HG02588 (cell line): ENCODE measurements at regions not wholly inside any gene's neighbourhood (a gene's known extent, or its start where the extent isn't known, plus 50 kb on each side); places are given as distances from the start of the nearest gene placed in this dataset.

Source experiments
- ATAC-seq: cut with Tn5 transposase; IDR thresholded peaks from one replicate; pipeline ENCODE4 v1.9.1; 2021; ENCODE audit warnings: mild to moderate bottlenecking, moderate library complexity; ENCODE audit not compliant: unreplicated experiment

DNA sequence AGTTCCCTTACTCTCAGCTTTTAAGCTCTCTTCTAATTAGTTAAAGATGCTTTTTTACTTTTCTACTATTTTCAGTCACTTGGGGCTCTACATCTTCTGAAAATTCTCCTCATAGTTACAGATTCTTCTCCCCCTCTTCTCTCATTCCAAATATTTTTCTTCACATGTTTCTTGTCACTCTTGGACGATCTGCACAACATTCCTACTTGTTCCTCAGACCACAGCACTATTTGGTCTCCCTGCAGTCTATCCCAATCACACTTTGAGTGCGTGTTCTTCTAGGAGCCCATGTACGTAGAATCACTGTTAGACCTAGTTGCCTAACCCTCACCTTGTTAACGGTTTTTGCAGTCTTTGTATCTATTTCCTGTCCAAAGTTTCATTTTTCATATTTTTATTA, 222.5 kb upstream of the SPRY2 start:
- no peak for ATAC-seq

- ATAC-seq = no peak
Observed at GRCh38 chr13:80562433-80563156, 221.7 kb upstream of the SPRY2 start.

GRCh38 chr13:80560609-80561008, 219.7 kb upstream of the SPRY2 start:
- no peak for ATAC-seq

- no peak for ATAC-seq
Observed at GRCh38 chr13:80559944-80560343, 219.0 kb upstream of the SPRY2 start.

DNA sequence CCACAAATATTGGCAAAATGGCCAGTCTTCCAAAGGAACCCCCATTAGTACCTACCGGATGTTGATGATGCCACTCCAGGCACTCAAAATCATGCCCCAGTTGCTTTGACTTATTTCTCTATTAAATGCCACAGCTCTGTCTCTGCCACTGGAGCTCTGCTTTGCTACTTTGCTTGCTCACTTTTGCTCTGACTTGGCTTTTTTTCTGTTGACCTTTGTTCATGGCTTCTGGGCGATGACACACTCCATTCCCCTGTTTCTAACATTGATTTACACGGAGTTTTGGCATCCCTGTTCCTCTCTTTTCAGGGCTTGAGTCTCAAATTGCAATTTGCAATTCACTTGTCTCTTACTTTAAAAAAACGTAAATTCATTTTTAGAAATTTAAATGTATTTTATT, 217.1 kb upstream of the SPRY2 start:
- no peak for ATAC-seq

DNA sequence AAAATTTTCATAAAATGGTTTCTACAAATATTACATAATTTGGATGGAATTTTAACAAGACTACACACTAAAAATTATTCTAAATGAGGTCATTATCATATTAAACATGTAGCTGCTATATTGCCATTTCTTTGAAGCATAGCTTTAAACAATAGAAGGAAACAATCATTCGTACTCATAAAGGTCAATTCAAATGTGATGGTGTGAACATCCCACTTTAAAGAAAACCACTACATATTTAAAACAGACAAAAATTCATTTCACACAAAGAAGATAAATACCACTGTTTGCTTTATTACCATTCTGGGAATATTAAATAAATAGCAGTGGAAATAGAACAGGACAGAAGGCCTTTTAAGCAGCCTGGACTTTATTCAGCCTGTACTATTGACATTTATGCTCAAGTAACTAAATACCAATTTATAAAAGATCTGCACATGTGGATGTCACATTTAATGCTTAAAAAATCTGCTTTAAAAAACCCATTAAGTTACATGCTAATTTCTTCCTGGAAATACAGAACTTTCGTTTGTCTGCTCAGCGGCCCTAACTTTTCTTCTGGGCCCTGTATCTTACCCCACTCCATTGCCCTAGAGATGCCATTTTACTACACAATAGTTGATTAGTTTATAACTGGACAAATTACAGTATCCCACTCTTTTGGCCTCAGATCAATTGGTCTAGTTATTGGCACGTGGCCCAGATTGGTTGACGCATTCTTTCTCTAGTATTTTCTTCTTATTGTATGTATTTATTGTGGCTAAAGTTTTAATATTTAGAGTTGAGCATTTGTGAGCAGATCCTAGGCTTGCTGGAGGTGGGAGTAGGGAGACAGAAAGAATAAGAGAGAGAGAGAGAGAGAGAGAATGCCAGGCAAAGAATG, 215.1 kb upstream of the SPRY2 start:
- no peak for ATAC-seq

DNA sequence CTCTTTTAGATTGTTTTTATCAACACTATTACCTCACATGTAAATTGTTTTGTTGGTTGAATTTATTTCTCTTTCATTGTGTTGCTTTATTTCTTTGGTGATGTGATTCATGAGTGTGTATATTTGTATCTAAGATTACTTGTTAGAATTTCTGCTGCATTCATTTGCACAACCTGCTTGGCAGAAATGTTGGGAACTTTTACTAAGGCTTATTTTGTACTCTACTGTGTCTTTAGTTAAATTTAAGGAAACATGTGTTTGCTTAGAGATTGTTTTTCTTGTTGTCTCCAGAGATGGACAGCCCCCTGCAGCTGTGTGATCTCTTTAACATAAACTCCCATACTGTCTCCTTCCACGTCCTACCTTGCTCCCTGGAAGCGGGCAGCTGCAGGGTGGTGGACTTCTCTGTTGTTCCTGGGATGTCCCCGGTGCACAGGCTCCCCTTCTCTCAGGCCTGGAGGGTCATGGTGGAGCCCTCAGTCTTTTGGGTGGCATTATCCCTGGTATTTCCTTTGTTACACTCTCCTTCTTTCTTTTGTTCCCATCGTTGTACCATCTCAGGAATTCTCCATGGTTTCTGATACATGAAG, 212.0 kb upstream of the SPRY2 start:
- ATAC-seq = no peak

- no peak for ATAC-seq
Observed at GRCh38 chr13:80551650-80552497, 210.9 kb upstream of the SPRY2 start.

DNA sequence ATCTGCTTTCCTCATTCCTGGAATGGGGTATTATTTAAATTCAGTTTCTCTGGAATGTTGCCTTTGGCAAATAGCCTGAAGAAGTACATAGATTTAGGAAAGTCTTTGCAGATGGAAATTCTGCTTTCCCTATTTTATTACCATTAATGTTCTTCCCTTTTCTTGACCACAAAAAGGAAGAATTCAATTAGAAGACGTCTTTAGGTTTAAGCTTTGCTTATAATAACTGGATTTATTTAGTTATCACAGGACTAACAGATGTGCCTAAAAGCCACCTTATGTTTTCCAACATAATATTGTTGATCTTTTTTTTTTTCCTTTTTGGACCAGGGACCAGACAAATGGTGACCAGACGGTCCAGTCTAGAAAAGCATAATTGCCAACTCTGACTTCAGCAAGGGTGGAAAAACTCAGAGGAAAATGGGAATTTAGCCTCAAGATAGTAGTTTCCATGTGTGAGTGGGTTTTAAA, 210.1 kb upstream of the SPRY2 start:
- no peak for ATAC-seq

GRCh38 chr13:80548915-80549314, 208.0 kb upstream of the SPRY2 start:
- ATAC-seq = no peak

- ATAC-seq = no peak
Observed at GRCh38 chr13:80547885-80548825, 207.2 kb upstream of the SPRY2 start.

GRCh38 chr13:80547341-80547740, 206.4 kb upstream of the SPRY2 start:
- no peak for ATAC-seq

- ATAC-seq = no peak
Observed at GRCh38 chr13:80533175-80533574, 192.2 kb upstream of the SPRY2 start.

DNA sequence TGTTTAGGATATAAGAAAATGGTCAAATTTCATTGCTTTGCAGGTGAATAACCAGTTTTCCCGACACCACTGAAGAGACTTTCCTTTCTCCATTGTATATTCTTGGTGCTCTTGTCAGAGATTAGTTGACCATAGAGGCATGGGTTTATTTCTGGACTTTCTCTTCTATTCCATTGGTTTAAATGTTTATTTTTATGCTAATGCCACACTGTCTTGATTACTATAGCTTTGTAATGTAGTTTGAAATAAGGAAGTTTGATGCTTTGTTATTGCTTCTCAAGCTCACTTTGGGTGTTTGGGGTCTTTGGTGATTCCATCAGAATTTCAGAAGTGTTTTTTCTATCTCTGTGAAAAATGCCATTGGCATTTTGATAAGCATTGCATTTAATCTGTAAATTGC, 190.0 kb upstream of the SPRY2 start:
- ATAC-seq = no peak

DNA sequence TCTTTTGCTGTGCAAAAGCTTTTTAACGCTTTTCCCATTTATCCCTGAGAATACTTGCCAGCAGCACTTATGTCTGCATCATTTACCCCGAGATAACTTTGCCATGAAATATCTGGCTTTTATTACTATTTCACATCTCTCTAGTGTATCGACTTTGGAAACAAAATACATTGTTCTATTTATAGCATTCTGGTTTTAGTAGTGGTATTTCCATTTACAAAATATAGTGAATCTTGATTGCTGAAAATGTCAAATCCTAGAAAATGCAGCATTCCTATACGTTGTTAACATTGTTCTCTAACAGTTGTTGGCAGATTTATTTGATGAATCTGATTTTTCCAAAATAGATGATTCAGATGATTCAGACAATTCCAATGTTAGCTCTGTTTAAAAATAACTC, 189.3 kb upstream of the SPRY2 start:
- ATAC-seq = no peak

- no peak for ATAC-seq
Observed at GRCh38 chr13:80529734-80530133, 188.8 kb upstream of the SPRY2 start.

DNA sequence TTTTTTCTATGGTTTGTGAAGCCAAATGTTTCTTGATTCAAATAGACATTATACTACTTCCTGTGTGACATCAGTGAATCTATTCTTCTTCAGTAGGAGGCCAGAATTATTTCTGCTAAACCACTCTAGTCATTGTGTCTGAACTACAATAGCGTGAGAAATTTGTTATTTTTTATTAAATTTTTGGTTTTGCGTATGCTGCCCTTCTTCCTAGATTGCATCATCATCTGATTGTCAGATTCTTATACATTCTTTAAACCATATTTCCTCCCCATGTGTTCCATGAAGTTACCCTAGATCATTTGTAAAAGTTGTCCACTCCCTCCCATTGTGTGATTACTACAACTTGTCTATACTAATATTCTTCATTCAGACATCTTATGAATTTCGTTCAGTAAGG, 187.8 kb upstream of the SPRY2 start:
- ATAC-seq = no peak

- no peak for ATAC-seq
Observed at GRCh38 chr13:80527400-80527799, 186.5 kb upstream of the SPRY2 start.

DNA sequence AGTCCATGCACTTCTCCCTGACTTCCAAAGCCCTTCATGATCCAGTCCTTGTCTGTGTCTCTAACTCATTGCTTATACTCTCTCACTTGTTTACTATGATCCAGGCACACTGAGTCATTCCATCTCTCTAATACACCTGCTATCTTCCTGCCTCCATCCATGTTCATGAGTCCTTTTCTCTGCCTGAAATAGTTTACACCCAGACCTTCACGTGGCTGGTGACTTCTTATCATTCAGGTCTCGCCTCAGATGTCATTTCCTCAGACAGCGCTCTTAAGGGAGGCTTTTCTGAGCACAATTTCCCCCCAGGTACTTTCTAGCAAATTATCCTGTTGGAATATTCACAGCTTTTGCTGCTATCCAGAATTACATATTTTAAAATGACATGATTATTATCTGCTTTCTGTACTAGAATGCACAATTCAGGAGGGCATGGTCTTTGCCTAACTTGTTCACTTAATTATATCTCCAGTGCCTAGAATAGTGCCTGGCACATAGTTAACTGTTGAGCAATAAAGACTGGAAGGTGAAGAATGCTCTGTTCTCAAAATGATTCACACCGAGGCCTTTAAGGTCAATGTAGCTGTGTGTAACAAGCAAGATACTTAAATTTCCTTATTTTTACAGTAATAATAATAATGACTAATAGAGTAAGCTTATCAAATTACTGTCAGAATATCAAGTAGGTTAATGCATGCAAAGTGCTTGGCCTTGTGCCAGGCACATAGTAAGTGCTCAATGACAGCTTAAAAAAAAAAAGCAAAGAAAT, 183.7 kb upstream of the SPRY2 start:
- no peak for ATAC-seq
